Upper lobe of left lung (tissue), 4 donors: ENCODE measurements at regions not wholly inside any gene's neighbourhood (a gene's known extent, or its start where the extent isn't known, plus 50 kb on each side); places are given as distances from the start of the nearest gene placed in this dataset.

Experiments
- CTCF ChIP-seq, 6 experiments: fragments of 450-650 bp in 4 of 6; fragments of 200-600 bp in 2 of 6; sonication (generic) in 2 of 6; IDR thresholded peaks; one replicate each; pipeline ENCODE4 v1.5.1; 2016 to 2019; ENCODE audit warnings: antibody characterized with exemption in 6 of 6
- EP300 ChIP-seq, 4 donors: sonication (generic); formaldehyde crosslinking; IDR thresholded peaks; one replicate each; pipeline ENCODE4 v1.5.1; 2017; ENCODE audit warnings: antibody characterized with exemption in 4 of 4, control low read depth in 2 of 4
- POLR2A ChIP-seq, 4 donors: fragments of 450-650 bp; IDR thresholded peaks; one replicate each; pipeline ENCODE4 v1.5.1; 2016 to 2017; ENCODE audit warnings: antibody characterized with exemption in 4 of 4, mild to moderate bottlenecking in 2 of 4

- TF ChIP-seq CTCF (IDR thresholded peaks at IDR 0.05): no peak
- TF ChIP-seq POLR2A (IDR thresholded peaks at IDR 0.05): no peak
- TF ChIP-seq EP300 (IDR thresholded peaks at IDR 0.05): no peak
Observed at GRCh38 chr20:48164566-48165400, 379.5 kb upstream of the SULF2 start.
